Brain pericyte (primary cell): ENCODE measurements at regions not wholly inside any gene's neighbourhood (a gene's known extent, or its start where the extent isn't known, plus 50 kb on each side); places are given as distances from the start of the nearest gene placed in this dataset.
"Not testable (repeated sequence)": the region's sequence is repeated elsewhere in the genome, so short reads cannot be mapped to it uniquely, and the experiment has no call there.

Experiments
- DNase-seq: peaks from one replicate; pipeline ENCODE4 v3.0.0-alpha.2; 2012; ENCODE audit warnings: low read depth, low spot score

- DNase-seq, result no peak
Observed at GRCh38 chr4:82181789-82182188, 192.0 kb downstream of the HNRNPD start.

- DNase-seq, result no peak
Observed at GRCh38 chr4:82172186-82172585, 201.6 kb downstream of the HNRNPD start.

GRCh38 chr4:82171531-82172155, 202.1 kb downstream of the HNRNPD start:
- DNase-seq, result no peak

- DNase-seq, result no peak
Observed at GRCh38 chr4:82149750-82150149, 224.0 kb downstream of the HNRNPD start.

GRCh38 chr4:82145850-82146249, 227.9 kb downstream of the HNRNPD start:
- no peak for DNase-seq

GRCh38 chr4:82140422-82140821, 233.4 kb downstream of the HNRNPD start:
- no peak for DNase-seq

GRCh38 chr4:82139287-82139686, 234.5 kb downstream of the HNRNPD start:
- no peak for DNase-seq

GRCh38 chr4:82138374-82138773, 235.4 kb downstream of the HNRNPD start:
- DNase-seq, result no peak

- DNase-seq, result no peak
Observed at GRCh38 chr4:82136161-82136801, 237.5 kb downstream of the HNRNPD start.

GRCh38 chr4:82128355-82128754, 245.4 kb downstream of the HNRNPD start:
- DNase-seq, result no peak

GRCh38 chr4:82126512-82127040, 247.2 kb downstream of the HNRNPD start:
- DNase-seq, result no peak

GRCh38 chr4:82125787-82126297, 247.9 kb downstream of the HNRNPD start:
- DNase-seq, result no peak

- no peak for DNase-seq
Observed at GRCh38 chr4:82124932-82125786, 248.6 kb downstream of the HNRNPD start.

GRCh38 chr4:82124365-82124764, 249.4 kb downstream of the HNRNPD start:
- DNase-seq, result no peak

- DNase-seq, result no peak
Observed at GRCh38 chr4:82123934-82124333, 249.9 kb downstream of the HNRNPD start.

- DNase-seq, result not testable (repeated sequence)
Observed at GRCh38 chr4:82115183-82115582, 258.6 kb downstream of the HNRNPD start.

GRCh38 chr4:82108506-82108905, 265.3 kb downstream of the HNRNPD start:
- no peak for DNase-seq

- DNase-seq, result no peak
Observed at GRCh38 chr4:82104578-82104977, 269.2 kb downstream of the HNRNPD start.

- no peak for DNase-seq
Observed at GRCh38 chr4:82099928-82100579, 273.7 kb downstream of the HNRNPD start.

GRCh38 chr4:82097504-82097903, 276.3 kb downstream of the HNRNPD start:
- no peak for DNase-seq

GRCh38 chr4:82090717-82091116, 283.1 kb downstream of the HNRNPD start:
- DNase-seq, result no peak

- DNase-seq, result no peak
Observed at GRCh38 chr4:82084747-82085146, 289.0 kb downstream of the HNRNPD start.
